Jurkat, Clone E6-1 (cell line): ENCODE measurements at regions not wholly inside any gene's neighbourhood (a gene's known extent, or its start where the extent isn't known, plus 50 kb on each side); places are given as distances from the start of the nearest gene placed in this dataset.

Experiments used
- DNase-seq: peaks from one replicate; pipeline ENCODE4 v3.0.0-alpha.2; 2011; ENCODE audit warnings: low read depth, low spot score
- H3K4me3 ChIP-seq: 2 replicates; pipeline ENCODE4 v1.5.1; 2011; ENCODE audit warnings: mild to moderate bottlenecking, low read length, control low read depth, moderate library complexity

DNA sequence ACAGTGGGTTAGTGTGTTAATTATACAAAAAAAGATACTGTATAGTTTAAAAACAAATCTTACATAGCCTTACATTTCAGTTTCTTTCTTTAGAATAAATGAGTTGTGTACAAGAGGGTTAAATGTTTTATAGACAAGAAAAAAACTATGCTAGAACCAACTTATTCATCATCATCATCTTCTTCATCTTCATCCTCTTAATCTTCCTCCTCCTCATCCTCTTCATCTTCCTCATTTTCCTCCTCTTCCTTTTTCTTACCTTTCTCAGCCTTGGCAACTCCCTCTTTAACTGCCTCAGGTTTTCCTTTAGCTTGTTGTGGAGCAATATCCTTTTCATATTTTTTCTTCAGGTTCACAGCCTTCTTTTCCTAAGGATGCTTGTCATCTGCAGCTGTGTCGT lies 53.7 kb downstream of the RPS12 start:
- no peak for DNase-seq

DNA sequence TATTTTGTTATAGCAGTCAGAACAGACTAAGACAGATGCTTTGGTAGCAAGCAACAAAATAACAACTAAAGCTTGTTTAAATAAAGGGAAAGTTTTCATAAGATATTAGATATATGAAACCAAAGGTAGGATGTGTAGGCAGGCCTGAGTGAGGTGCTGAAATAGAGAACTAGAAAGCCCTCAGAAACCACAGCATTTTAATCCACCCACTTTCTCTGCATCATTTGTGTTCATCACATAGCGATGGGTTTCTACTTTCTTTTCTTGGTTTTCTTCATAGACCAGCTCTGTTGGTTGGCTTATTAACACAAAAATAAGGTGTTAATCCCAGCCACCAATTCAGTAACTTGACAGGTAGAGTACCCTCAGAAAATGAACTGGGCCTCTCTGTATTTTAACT lies 58.6 kb downstream of the RPS12 start:
- no peak for DNase-seq
- H3K4me3 ChIP-seq = no peak overlapping the region

More for the DNA sequence above, 53.7 kb downstream of the RPS12 start:
- no peak overlapping the region for H3K4me3 ChIP-seq

DNA sequence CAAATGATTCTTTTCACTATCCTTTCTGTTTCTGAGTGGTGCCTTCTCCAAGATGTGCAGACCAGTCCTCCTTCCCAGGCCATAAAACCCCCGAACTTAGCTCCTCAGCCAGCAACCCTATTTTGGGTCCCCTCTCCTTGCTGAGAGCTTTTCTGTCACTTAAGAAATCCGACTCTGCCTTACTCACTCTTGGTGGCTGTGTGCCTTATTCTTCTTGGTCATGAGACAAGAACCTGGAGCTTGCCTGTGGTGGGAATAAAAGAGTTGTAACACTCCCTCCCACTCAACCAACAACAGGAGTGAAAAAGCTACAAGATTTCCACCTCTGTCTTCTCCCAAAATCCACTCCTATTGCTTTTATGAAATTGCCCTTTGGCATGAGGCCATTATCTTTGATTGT lies 62.6 kb downstream of the RPS12 start:
- no peak for DNase-seq
- no peak overlapping the region for H3K4me3 ChIP-seq

DNA sequence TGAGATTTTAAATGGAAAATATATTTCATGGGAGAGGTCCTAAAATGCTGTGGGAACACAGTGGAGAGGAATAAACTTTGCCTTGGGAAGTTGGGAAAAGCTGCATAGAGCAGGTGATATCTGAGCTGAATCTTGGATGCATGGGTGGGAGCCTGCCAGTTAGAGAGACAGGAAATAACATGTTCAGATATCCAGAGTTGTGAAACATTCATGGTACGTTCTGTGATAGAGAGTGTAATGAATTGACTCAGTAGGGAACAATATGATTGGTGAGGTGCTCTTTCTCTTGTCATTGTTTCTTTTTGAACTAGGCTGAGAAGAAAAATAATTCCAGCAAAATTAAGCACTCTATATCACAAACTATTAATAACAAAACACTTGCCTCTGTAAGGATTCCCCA lies 72.8 kb downstream of the RPS12 start:
- no peak for DNase-seq
- H3K4me3 ChIP-seq = no peak overlapping the region

DNA sequence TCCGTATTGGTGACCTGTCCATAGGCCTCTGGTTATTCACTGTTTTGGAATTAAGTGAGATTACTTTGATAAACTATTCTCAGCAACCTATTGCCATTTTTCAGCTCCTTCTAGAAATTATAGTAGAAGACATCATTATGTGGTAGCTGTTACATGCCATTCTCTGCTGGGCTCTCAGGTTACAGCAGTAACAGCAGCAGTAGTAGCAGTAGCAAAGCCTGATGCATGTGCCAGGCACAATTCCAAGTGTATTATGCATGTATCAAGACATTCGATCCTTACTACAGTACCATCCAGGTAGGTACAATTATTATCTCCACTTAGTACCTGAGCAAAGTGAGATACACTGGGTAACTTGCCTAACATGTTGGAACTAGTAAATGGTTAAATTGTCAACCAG lies 74.3 kb downstream of the RPS12 start:
- no peak for DNase-seq
- no peak overlapping the region for H3K4me3 ChIP-seq

DNA sequence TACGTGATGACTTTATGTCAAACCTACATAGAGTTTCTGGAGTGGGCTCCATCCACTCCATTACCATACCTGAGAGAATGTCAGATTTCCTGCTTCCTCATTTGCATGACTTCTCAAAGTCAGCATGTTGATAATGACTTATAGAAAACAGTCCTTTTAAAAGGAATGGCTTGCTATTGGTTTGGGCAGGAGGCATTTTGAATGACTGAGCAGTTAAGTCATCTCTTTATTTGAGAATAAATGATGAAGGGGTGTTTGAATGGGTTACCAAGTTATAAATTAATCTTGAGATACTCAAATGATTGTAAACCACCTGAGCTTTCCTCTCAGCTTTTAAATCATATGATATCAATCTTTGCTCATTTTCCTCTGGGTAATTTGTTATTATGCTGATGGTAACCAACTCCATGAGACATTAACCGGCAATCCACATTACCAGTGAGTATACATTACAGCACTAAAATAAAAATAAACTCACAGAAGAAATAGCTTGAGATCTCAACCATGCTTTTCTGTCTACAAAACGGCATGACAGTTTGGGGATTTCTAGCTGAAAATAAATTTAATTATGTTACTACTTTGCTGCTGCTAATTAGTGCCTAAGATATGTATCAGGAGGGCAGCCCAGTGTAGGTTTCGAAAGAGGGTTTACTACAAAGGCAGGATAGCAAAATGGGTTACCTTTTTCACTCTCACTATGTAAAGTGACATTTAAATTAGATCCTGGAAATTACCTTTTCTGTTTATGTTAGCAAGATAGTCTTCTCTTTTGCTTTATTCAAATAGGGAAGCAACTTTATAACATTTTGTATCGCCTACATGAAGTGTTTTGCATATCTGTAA lies 78.8 kb downstream of the RPS12 start:
- H3K4me3 ChIP-seq = no peak overlapping the region

DNA sequence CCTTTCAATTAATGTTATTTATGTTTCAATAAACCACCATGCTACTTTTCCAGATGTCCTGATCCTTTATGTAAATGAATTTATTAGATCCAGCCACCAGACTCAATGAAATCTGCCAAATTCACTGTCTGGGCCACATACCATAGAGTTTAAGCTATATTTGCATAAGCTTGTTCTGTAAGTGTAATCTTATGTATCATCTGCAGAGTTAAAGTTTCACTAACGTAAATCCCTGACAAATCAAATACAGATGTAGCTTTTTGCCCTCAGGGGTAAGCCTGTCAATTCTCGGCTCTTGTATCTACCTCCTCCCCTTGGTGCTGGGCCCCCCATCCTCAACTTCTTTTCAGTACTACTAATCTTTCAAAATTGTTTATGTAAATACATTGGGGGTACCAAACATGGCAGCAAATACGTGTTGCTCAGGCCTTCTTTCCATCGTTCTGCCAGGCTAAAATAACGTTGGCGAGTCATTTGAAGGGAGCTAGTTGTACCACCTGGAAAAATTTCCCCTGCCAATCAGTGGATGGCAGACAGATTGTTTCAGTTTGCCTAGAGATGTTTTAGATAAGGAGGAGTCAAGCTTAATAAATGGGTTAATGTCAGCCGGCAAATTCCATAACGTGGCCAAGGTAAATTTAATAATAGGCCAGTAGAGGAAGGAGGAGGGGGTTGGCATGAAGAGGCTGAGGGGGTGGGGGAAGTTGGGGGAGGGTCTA lies 79.6 kb downstream of the RPS12 start:
- no peak overlapping the region for H3K4me3 ChIP-seq
- DNase-seq = no peak

More for the DNA sequence above, 78.8 kb downstream of the RPS12 start:
- DNase-seq = no peak

DNA sequence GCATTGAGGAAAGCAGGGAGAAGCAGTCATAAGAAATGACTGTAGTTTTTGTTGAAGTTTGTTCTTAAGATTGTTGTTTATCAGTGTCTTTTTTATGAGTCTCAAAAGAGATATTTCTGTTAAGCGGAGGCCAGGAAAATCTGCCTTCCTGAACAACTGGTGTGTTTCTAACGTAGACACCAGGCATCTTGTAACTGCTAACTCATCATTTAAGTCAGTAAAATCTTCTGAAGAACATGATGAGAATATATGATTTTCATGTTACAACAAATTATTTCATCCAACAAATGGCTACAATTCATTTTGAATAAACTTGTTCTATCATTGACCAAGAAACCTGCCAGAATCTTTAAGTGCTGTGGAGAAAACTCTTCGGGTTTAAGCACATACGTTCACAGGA lies 84.0 kb downstream of the RPS12 start:
- no peak for DNase-seq
- H3K4me3 ChIP-seq = no peak overlapping the region

DNA sequence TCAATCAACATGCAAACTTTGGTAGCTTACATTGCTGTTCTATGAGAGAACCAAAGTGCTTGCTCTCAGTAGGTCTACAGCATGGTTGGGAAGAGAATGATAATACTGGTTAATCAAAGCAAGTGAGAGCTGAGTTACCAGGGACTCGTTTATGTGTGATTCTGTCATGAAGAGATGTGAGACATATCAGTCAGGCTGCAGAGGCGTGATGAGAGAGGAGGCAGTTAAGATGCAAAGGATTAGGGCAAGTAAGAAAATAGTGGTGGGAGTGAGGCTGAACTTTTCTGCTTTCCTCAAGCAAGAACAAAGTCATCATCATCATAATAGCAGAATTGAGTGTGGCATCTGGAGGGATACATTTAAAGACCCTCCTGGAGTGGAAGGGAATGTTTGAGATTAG lies 86.5 kb downstream of the RPS12 start:
- no peak for DNase-seq
- H3K4me3 ChIP-seq = no peak overlapping the region

DNA sequence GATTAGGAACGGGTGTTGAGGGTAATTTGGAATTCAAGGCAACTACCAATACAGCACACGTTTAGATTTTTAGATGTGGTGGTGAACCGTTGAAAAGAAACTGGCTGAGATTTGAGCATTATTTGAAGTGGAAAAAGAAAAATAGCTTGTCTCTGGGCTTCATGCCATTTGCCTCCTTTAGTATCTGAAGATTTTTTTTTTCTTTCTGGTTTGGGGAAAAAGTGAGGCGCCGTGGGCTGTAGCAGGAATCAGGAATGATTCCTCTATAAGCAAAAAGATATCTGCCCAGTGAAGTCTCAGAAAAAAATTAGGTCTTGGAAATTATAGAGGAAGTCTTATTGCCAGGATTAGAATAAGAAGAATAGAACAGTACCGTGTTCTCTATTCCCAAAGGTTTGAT lies 88.5 kb downstream of the RPS12 start:
- no peak for DNase-seq
- H3K4me3 ChIP-seq = no peak overlapping the region

DNA sequence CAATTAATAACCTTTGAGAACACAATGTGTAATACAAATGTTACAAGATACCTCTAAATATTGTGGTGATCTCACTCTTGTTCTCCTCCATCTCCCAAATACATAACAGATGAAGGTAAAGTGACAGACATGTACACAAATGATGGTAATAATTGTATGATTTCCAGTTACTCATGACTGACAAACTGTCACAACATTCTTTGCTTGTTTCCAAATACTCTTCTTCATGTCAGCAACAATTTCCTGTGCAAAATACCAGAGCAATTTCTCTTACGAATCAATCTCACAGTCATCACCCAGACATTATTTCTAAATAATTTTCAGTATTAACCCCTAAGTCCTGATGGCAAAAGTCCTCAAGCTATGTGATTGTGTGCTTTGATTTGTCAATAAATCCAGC lies 92.9 kb downstream of the RPS12 start:
- no peak overlapping the region for H3K4me3 ChIP-seq
- DNase-seq = no peak

DNA sequence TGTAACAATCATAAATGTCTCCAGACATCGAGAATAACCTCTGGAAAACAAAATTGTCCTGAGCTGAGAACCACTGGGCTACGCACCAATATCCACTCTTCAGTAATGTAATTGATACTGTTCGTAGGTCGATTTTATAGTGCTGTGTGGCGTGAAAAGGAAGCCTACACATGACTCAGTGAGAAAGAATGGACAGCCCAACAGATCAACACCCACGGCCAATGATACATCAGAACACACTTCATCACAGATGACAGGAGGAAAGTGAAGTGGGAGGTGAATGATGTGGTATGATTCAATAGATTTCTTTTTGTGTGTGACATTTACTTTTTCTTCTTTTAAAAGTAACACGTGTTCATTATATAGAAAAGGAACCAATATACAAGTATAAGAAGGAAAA lies 93.5 kb downstream of the RPS12 start:
- no peak for DNase-seq
- no peak overlapping the region for H3K4me3 ChIP-seq

DNA sequence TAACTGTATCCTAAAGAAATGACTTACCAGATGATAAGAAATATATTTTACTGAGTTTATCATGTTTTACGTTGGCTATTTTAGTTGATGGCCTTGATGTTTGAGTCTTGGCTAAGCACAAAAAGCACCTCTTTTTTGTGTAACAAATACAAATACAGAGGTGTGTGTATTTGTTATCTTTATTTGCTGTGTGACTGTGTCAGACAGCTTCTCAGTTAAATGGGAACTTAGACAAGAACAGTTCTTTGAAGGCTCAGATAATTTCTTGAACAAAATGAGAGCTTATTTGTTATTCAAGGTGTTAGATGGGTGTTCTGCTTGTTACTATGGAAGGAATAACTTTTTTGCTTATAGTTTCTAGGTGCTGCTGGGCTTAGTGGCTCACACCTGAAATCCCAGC lies 95.4 kb downstream of the RPS12 start:
- no peak overlapping the region for H3K4me3 ChIP-seq
- DNase-seq = no peak

DNA sequence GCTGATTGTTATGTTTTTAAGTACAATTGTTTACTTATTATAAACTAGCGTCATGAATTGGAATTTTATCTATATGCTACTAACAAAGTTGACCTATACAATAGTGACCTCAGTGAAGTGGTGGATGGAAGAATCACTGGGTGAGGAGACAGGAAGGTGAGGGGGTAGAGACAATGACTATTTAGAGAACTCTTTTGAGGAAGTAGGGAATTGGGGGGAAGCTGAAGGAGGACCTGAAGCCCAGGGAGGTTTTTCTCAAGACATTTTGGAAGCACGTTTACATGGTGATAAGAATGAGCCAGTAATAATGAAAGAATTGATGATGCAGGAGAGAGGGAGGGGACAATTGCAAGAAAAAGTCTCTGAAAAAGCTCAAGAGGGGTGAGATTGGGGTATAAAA lies 96.4 kb downstream of the RPS12 start:
- no peak for DNase-seq
- H3K4me3 ChIP-seq = no peak overlapping the region

DNA sequence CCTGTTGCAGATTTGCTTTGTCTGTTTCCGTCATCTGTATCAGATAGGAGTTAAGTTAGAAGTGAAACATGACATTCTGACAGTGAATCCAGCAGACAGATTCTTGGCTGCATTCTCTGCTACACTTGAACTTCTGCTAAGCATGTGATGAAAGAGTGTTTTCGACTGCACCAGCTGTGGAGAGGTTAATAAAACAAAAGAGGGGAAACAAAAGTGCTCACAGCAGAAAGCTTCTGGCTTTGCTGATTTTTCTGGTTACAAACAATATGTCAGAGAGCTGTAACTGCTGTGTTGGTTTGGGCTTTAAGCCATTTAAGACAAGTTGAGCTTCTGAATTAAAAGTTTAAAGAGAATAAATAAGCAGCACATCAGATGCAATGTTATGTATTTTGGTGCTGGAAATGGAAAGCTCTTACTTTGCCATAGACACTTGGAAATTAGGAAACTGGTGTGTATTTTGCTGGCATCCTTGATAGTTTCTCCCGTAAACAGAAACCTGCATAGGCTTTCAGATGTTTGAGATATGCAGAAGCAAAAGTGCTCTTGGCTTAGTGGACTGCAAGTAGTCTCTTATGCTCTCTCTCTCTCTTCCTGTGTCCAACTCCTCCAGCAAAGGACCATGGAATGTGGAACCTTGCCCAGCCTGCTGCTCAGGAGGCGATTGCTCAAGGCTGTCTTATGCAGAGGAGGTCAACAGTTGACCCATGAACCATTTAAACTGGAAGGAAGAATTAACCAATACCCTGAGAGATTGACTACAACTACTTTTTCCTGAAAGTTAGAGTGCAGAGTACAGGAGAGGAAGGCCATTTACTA lies 104.9 kb downstream of the RPS12 start:
- no peak overlapping the region for H3K4me3 ChIP-seq
- no peak for DNase-seq

DNA sequence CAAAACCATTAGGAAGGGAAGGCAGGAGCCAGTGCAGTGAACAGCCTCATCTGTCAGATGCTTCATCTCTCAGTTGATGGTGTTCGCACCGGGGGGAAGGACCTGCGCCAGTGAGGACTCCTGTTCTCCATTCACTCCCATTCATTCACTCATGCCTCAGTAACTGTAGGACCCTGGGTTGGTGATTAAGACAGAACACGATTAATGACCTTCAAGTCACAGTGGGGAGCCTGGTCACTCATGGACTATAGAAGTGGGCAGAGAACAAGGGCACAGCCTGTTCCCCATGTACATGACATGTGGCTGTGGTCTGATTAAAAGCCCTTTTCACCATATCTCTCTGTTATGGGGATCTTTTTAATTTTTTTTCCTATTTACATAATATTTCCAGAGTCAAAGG lies 113.3 kb downstream of the RPS12 start:
- no peak for DNase-seq
- H3K4me3 ChIP-seq = no peak overlapping the region

DNA sequence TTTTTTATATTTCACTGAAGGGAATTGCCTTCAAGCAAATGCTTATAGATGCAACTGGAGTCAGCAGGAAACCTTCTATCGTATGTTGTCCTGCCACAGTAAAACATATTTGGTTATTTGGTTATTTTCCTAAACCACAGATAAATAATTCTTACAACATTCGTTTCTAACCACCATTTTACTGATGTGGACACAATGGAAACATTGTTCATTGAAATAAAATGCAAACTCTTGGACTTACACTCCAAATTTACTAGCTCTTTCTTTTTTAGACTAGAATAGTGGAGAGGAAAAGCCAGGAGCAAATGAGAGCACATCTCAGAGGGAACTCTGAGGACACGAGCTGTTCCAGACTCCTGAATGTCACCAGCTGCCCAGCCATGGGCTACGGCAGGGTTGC lies 114.8 kb downstream of the RPS12 start:
- no peak overlapping the region for H3K4me3 ChIP-seq
- no peak for DNase-seq

DNA sequence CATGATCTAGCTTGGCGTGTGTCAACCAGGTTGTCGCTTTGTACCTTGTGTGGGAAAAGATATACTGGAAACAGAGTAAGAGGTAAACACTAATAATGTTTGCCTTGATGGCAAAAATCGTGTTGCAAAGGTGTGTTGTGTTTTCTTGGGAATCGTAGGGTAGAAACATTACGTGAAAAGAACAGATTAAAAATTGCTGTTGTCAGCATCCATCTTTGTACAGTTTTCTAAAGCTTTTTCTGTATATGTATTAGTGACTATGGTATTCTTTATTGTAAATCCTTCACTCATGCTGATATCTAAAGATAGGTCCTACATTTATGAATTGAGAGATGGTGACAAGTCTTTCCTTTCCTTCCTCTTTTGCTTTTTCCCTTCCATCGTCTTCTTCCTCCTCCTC lies 116.9 kb downstream of the RPS12 start:
- no peak for DNase-seq
- H3K4me3 ChIP-seq = no peak overlapping the region

DNA sequence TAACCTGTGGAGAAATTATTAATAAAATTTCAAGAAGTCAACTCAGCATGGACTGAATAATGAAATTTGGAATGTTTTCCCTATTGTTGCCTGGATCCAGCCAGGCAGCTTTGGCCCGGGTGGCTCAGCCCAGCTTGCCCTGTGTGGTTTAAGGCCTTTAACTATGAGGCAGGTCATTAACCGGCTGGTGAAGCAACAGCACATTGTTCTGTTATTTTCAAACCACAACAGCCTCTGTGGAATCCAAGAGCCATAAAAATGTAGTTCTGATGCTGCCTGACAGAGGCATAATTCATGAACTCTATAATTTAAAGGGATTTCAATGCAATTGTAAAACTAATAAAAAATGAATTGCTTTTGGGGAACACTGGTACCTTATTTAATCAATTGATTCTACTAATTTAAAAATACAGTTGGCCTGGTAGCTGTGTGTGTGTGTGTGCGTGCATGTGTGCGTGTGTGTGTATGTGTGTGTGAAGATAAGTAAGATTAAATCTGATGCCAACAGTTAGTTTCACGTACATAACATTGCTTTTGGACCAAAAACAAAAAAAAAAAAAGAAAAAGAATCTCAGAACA lies 117.7 kb downstream of the RPS12 start:
- H3K4me3 ChIP-seq = no peak overlapping the region
- no peak for DNase-seq

DNA sequence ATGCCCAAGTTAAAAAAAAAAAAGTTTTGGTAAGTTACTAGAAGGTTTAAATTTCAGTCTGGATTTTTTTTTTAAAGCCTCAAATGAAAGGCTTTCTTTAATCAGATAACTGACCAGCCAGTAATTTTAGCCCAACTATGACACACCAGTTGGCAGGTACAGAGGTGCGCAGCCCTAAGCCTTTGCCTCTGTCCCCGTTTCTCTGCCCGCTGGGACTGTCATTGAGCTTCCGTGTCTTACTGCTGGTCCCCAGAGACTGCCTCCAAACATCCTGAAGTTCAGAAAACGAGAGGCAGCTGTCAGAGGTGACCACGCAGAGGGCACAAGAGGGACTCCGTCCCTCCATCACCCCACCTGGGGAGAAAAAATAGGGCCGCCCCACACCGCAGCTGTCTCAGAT lies 118.2 kb downstream of the RPS12 start:
- H3K4me3 ChIP-seq = no peak overlapping the region
- DNase-seq = no peak
